HG03066 (cell line): ENCODE measurements at regions not wholly inside any gene's neighbourhood (a gene's known extent, or its start where the extent isn't known, plus 50 kb on each side); places are given as distances from the start of the nearest gene placed in this dataset.

Experiments used
- ATAC-seq: cut with Tn5 transposase; IDR thresholded peaks from one replicate; pipeline ENCODE4 v1.9.1; 2021; ENCODE audit warnings: low read depth; ENCODE audit not compliant: unreplicated experiment

GRCh38 chr7:79877874-79878465, 256.7 kb upstream of the GNAI1 start:
- no peak for ATAC-seq

GRCh38 chr7:79876848-79877252, 257.8 kb upstream of the GNAI1 start:
- ATAC-seq, result no peak

DNA sequence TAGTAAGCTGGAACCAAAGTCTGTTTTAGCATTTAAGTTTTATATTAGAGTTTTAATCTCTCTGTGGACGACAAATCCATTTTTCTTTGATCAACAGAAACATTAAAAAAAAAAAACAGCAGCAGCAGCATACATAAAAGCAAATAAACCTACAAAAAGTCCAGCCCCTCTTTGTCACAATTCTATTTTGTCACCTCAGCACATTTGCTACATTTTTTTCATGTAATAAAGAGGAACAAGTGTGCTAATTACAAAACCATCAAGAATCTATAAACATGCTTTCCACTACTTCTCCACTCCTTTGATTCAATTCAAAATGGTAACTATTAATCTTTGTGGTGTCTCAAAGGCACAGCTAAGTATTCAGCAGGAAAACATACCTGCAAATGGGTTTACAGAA, 259.8 kb upstream of the GNAI1 start:
- no peak for ATAC-seq

- ATAC-seq, result no peak
These were observed 262.5 kb upstream of the GNAI1 start for GRCh38 chr7:79872176-79872575.

GRCh38 chr7:79868010-79868409, 266.6 kb upstream of the GNAI1 start:
- no peak for ATAC-seq

GRCh38 chr7:79862447-79863210, 272.0 kb upstream of the GNAI1 start:
- no peak for ATAC-seq

GRCh38 chr7:79855172-79855571, 279.5 kb upstream of the GNAI1 start:
- no peak for ATAC-seq

DNA sequence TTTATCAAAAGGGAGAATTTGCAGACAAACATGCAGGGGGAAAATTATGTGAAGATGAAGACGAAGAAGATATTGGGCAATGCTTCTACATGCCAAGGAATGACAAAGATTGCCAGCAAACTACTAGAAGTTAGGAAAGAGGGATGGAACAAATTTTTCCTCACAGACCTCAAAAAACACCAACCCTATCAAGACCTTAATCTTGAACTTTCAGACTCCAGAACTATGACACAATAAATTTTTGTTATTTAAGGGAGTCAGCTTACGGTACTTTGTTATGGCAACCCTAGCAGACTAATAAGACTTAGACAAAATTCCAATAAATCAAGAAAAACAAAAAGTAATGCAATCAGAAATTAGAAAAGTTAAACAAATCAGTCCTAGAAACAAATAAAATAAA, 280.0 kb upstream of the GNAI1 start:
- no peak for ATAC-seq

DNA sequence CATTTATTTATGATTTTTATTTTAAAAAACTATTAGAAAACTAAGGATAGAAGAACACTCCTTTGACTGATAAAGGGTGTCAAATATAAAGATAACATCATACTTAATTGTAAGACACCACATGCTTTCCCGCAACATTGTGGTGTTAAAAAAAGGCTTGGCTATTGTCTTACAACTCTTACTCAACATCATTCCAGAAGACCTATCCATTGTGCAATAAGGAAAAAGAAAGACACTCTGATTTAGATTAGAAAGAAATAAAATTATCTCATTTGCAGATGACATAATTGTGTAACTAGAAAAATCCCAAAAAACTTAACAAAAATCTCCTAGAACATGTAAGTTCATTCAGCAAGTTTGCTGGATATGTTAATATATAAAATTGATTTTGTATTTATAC, 296.7 kb upstream of the GNAI1 start:
- ATAC-seq, result no peak

- ATAC-seq, result no peak
These were observed 301.0 kb upstream of the GNAI1 start for GRCh38 chr7:79833616-79834015.

DNA sequence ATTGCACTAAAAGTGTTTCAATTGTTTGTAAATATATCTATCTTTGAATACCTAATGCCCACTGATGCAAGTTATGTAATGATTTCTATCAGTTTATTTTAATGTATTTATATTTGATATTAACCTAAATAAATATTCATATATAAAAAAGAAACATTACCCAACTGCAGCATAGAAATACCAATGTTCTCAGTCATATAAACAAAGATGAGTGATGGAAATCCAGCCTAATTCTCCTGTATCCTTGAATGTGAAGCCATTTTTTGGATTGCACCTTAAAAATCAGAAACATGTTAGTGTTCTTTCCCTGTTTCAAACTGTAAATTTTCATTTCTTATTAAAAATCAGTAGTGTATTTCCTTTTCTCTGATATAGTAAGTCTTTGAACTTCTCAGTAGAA, 305.8 kb upstream of the GNAI1 start:
- ATAC-seq, result no peak

- ATAC-seq, result no peak
These were observed 311.2 kb upstream of the GNAI1 start for GRCh38 chr7:79823246-79823951.

- ATAC-seq, result no peak
These were observed 311.9 kb upstream of the GNAI1 start for GRCh38 chr7:79822620-79823240.

GRCh38 chr7:79820387-79820786, 314.2 kb upstream of the GNAI1 start:
- no peak for ATAC-seq

GRCh38 chr7:79810916-79811315, 323.7 kb upstream of the GNAI1 start:
- ATAC-seq, result no peak

- ATAC-seq, result no peak
These were observed 328.4 kb upstream of the GNAI1 start for GRCh38 chr7:79806161-79806734.

GRCh38 chr7:79790656-79791262, 337.3 kb upstream of the MAGI2 start:
- ATAC-seq, result no peak

DNA sequence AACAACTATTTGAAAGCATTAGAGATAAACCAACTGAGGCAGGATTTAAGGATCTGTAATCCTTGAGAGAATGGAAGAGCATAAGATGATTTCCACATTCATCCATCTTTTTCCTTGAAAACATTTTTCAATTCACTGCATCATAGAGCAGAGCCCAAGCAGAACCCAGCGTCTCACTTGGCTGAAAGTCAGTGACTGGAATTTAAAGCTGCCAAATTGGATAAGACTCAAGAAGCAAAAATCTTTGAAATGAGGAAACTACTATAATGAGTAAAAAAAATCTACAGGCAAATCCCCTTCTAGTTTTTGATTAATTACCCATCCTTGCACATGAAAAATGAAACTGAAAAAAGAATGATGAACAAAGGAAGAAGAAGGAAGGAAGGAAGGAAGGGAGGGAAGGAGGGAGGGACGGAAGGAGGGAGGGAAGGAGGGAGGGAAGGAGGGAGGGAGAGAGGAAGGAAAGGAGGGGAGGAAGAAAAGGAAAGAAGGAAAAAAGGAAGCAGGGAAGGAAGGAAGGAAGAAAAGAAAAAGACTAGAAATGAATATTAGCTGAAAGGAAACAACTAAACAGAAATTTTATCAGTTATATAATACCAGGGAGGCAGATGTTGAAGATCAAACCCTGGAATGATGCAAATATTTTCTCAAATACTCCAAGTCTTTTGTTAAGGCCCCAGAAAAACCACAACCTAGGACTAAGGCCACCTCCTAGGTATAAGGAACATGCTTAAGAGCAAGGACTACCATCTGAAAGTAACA, 336.3 kb upstream of the MAGI2 start:
- no peak for ATAC-seq

- ATAC-seq, result no peak
These were observed 334.2 kb upstream of the MAGI2 start for GRCh38 chr7:79787623-79788022.

- no peak for ATAC-seq
These were observed 333.6 kb upstream of the MAGI2 start for GRCh38 chr7:79787096-79787495.
